HCT116 (cell line): ENCODE measurements at regions not wholly inside any gene's neighbourhood (a gene's known extent, or its start where the extent isn't known, plus 50 kb on each side); places are given as distances from the start of the nearest gene placed in this dataset.
"Not testable (repeated sequence)": the region's sequence is repeated elsewhere in the genome, so short reads cannot be mapped to it uniquely, and the experiment has no call there.

Experiments used
- ATAC-seq: fragments of 200-7000 bp; cut with Tn5 transposase; 2 replicates; pipeline ENCODE4 v1.9.1; 2020; ENCODE audit warnings: mild to moderate bottlenecking, moderate library complexity
- BruUV-seq: library from RNA; stranded (reverse); fragments of 400-500 nt; replicated peaks from 2 replicates; lab custom pipeline; 2021; lab: Mats Ljungman, UMichigan
- CTCF ChIA-PET: fragments of 300-600 bp; sonication (Branson Sonifier 250); formaldehyde crosslinking; loops from one replicate; lab custom pipeline; 2021; ENCODE audit warnings: antibody characterized with exemption; lab: Charles Lee
- POLR2A ChIA-PET: fragments of 300-600, 350-600 bp; sonication (Branson Sonifier 250); formaldehyde crosslinking; loops from one replicate; lab custom pipeline; 2021; ENCODE audit warnings: antibody characterized with exemption; lab: Charles Lee
- RAD21 ChIA-PET, 2 experiments: fragments of 300-600 bp; sonication (Branson Sonifier 250); formaldehyde crosslinking; loops; one replicate each; lab custom pipeline; 2023; ENCODE audit warnings: low total read pairs in 2 of 2; ENCODE audit not compliant: uncharacterized antibody in 2 of 2, unreplicated experiment in 2 of 2, low non-redundant PET in 1 of 2; lab: Charles Lee
- DNase-seq: peaks from one replicate; pipeline ENCODE4 v3.0.0-alpha.2; 2010; ENCODE audit warnings: low read depth, low spot score
- H2AFZ ChIP-seq: fragments of 200-600 bp; shearing (Covaris generic), sonication (generic); 2 replicates; pipeline ENCODE4 v1.6.1; 2017; ENCODE audit warnings: low read depth, mixed run types, mixed read lengths, antibody characterized with exemption, low read length; ENCODE audit not compliant: poor library complexity, severe bottlenecking
- H3K27ac ChIP-seq: 2 replicates; pipeline ENCODE4 v1.5.1; 2012; ENCODE audit warnings: low read depth, low read length
- H3K27me3 ChIP-seq: fragments of 200-600 bp; sonication (generic); 2 replicates; pipeline ENCODE4 v1.6.1; 2016; ENCODE audit warnings: mixed run types, low read length, mixed read lengths; ENCODE audit not compliant: insufficient read depth
- H3K36me3 ChIP-seq, 2 experiments: fragments of 200-500 bp in 1 of 2; fragments of 200-600 bp in 1 of 2; sonication (Bioruptor generic) in 1 of 2; sonication (generic) in 1 of 2; 2 replicates each; pipeline versions ENCODE4 v1.5.1 to v1.6.1; 2014 to 2016; ENCODE audit warnings: low read length in 2 of 2, inconsistent platforms in 1 of 2, mixed read lengths in 1 of 2, mixed run types in 1 of 2; ENCODE audit not compliant: insufficient read depth in 2 of 2, control insufficient read depth in 1 of 2
- H3K4me1 ChIP-seq, 2 experiments: fragments of 200-600 bp in 1 of 2; sonication (generic) in 1 of 2; 2 replicates each; pipeline versions ENCODE4 v1.5.1 to v1.6.1; 2012 to 2017; ENCODE audit warnings: low read length in 2 of 2, inconsistent platforms in 1 of 2, mild to moderate bottlenecking in 1 of 2, mixed read lengths in 1 of 2, mixed run types in 1 of 2, moderate library complexity in 1 of 2; ENCODE audit not compliant: insufficient read depth in 2 of 2, control insufficient read depth in 1 of 2
- H3K4me2 ChIP-seq: fragments of 200-600 bp; sonication (generic); 2 replicates; pipeline ENCODE4 v1.6.1; 2017; ENCODE audit warnings: mixed run types, low read length, mixed read lengths
- H3K4me3 ChIP-seq, 2 experiments: fragments of 200-600 bp in 1 of 2; sonication (generic) in 1 of 2; replicated peaks in 1 of 2; 2 replicates each; pipeline ENCODE4 v1.5.1; 2011 to 2016; ENCODE audit warnings: low read length in 2 of 2, control low read depth in 1 of 2, low read depth in 1 of 2, mild to moderate bottlenecking in 1 of 2, mixed read lengths in 1 of 2, mixed run types in 1 of 2
- H3K79me2 ChIP-seq: fragments of 200-600 bp; sonication (generic); 2 replicates; pipeline ENCODE4 v1.6.1; 2017; ENCODE audit warnings: mild to moderate bottlenecking, mixed run types, low read length, moderate library complexity, mixed read lengths; ENCODE audit not compliant: insufficient read depth
- H3K9ac ChIP-seq: fragments of 200-600 bp; sonication (generic); 2 replicates; pipeline ENCODE4 v1.6.1; 2016; ENCODE audit warnings: low read length, mixed read lengths
- H3K9me2 ChIP-seq: fragments of 200-600 bp; sonication (generic), shearing (Covaris generic); 2 replicates; pipeline ENCODE4 v1.6.1; 2017; ENCODE audit warnings: mixed run types, mild to moderate bottlenecking, moderate library complexity; ENCODE audit not compliant: insufficient read depth
- H3K9me3 ChIP-seq, 2 experiments: fragments of 200-500 bp in 1 of 2; fragments of 200-600 bp in 1 of 2; sonication (Bioruptor generic) in 1 of 2; sonication (generic) in 1 of 2; 2 replicates each; pipeline ENCODE4 v1.6.1; 2014 to 2017; ENCODE audit warnings: low read length in 2 of 2, mixed read lengths in 2 of 2, inconsistent platforms in 1 of 2, low read depth in 1 of 2, mild to moderate bottlenecking in 1 of 2, mixed run types in 1 of 2, moderate library complexity in 1 of 2; ENCODE audit not compliant: control insufficient read depth in 1 of 2, insufficient read depth in 1 of 2
- H4K20me1 ChIP-seq: fragments of 200-600 bp; sonication (generic), shearing (Covaris generic); 2 replicates; pipeline ENCODE4 v1.6.1; 2017; ENCODE audit warnings: mixed run types, mild to moderate bottlenecking, moderate library complexity; ENCODE audit not compliant: insufficient read depth
- EGR1 ChIP-seq: IDR thresholded peaks from 2 replicates; pipeline ENCODE4 v1.6.1; 2012; ENCODE audit warnings: low read depth
- JUND ChIP-seq: IDR thresholded peaks from 2 replicates; pipeline ENCODE4 v1.6.1; 2012
- RAD21 ChIP-seq: IDR thresholded peaks from 2 replicates; pipeline ENCODE4 v1.6.1; 2012; ENCODE audit warnings: low read depth, mild to moderate bottlenecking
- intact Hi-C: fragments of 100-400 bp; cut with micrococcal nuclease; formaldehyde crosslinking; loops from 2 replicates; pipeline ENCODE4 v1.10.0; 2022
- TF ChIP-seq, protein P1 (sequence below): IDR thresholded peaks from 2 replicates; pipeline ENCODE4 v1.6.1; 2012
- TF ChIP-seq, protein P2 (sequence below): IDR thresholded peaks from 2 replicates; pipeline ENCODE4 v1.6.1; 2012; ENCODE audit warnings: low read depth

DNA sequence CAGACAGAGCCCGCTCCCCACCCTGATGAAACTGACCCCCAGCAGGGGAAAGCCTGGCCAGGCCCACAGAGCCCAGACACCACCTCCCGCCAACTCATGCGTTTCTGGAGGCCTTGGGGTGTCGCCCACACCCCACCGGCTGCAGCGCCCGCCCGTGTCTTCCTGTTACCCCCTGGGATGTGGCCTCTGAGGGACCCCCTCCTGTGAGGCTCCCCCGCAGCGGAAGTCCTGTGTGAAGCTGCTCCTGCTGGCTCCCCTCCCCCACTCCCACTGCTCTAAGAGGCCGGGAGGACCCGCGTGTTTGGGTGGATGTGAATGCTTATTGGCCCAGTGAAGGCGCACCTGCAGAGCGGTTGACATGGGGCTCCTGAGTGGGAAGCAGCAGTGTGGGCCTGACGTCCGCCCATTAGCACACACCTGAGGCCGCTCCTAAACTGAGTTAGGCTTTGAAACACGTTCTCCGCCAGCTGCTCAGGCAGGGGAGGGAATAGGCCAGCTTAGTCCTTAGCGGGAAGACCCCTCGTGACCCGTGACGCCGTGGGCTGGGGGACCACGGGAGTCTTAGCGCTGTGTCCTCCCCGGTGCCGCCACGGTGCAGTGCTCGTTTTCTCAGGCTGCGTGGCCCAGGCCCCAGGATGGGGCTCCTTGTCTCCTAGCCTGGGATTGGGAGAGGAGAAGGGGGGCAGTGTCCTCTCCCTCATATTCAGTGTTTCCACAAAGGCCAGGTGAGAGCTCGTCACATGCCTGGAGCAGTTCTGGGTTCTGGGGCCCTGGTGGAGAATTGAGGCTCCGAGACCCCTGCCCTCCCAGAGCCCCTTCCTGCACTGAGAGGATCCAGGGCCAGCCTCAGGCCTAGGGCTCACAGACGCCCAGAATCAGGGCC lies 323.4 kb upstream of the SFSWAP start:
- DNase-seq (no peak), ATAC-seq (no peak)
- POLR2A ChIA-PET, result no interaction called here
- intact Hi-C loops, result no loop called here
- Histone ChIP-seq H3K4me2 (no peak overlapping the region), H3K9me3 (no peaks in the 10 kb centered on the region), H3K27ac (no peak overlapping the region), H3K36me3 (no peaks in the 10 kb centered on the region), H3K9me2 (no peaks in the 10 kb centered on the region), H3K79me2 (no peaks in the 10 kb centered on the region), H3K27me3 (no peaks in the 10 kb centered on the region), H4K20me1 (no peaks in the 10 kb centered on the region), H3K9ac (no peak overlapping the region), H3K4me3 (no peak overlapping the region), H2AFZ (no peak overlapping the region), H3K4me1 (no peaks in the 10 kb centered on the region)
- TF ChIP-seq, protein P1, sequence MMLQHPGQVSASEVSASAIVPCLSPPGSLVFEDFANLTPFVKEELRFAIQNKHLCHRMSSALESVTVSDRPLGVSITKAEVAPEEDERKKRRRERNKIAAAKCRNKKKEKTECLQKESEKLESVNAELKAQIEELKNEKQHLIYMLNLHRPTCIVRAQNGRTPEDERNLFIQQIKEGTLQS, result no peak
- TF ChIP-seq RAD21, result no peak
- no peak for TF ChIP-seq JUND
- TF ChIP-seq, protein P2, sequence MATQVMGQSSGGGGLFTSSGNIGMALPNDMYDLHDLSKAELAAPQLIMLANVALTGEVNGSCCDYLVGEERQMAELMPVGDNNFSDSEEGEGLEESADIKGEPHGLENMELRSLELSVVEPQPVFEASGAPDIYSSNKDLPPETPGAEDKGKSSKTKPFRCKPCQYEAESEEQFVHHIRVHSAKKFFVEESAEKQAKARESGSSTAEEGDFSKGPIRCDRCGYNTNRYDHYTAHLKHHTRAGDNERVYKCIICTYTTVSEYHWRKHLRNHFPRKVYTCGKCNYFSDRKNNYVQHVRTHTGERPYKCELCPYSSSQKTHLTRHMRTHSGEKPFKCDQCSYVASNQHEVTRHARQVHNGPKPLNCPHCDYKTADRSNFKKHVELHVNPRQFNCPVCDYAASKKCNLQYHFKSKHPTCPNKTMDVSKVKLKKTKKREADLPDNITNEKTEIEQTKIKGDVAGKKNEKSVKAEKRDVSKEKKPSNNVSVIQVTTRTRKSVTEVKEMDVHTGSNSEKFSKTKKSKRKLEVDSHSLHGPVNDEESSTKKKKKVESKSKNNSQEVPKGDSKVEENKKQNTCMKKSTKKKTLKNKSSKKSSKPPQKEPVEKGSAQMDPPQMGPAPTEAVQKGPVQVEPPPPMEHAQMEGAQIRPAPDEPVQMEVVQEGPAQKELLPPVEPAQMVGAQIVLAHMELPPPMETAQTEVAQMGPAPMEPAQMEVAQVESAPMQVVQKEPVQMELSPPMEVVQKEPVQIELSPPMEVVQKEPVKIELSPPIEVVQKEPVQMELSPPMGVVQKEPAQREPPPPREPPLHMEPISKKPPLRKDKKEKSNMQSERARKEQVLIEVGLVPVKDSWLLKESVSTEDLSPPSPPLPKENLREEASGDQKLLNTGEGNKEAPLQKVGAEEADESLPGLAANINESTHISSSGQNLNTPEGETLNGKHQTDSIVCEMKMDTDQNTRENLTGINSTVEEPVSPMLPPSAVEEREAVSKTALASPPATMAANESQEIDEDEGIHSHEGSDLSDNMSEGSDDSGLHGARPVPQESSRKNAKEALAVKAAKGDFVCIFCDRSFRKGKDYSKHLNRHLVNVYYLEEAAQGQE, result no peak
- no peak for TF ChIP-seq EGR1
- CTCF ChIA-PET, result no interaction called here
- BruUV-seq, result no TSS peak
- RAD21 ChIA-PET, result no interaction called here

DNA sequence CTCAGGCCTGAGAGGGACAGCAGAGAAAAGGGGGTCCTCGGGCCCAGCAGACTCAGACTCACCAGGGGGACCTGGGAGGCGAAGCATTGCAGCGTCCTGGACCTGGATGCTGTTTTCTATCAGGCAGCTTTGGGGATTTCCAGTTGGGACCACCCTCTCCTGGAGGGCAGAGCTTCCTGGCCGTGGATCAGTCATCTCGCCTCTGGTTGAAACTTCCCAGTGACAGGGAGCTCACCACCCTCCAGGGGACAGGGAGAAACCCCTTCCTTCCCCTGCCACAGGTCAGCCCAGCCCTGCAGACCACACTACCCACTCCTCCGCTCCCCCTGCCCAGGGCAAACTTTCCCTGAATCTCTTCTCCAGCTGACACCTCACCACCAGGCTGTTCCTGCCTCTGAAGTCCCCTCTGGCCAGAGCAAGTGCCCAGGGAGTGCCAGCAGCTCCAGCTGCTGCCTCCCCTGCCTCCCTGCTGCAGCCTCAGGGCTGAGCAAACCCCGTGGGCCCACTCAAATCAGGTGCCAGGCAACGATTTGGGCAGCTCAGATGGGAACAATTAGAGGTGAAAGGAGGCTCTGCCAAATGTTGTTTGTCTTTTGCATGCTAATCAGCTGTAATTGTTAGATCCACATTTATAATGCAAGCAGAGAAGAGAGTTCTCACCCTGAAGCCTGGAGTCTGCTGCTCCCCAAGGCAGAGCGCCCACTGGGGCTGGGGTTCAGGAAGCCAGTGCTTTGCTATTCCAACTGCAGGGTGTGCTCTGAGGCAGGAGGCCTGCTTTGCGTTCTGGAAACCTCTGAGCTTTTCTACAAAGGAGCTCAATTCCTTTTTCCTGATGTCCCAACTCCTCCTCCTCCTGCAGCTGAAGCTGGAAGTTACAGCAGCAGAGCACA lies 322.5 kb upstream of the SFSWAP start:
- H3K27me3 ChIP-seq, H3K27ac ChIP-seq, DNase-seq, H2AFZ ChIP-seq, ATAC-seq, H3K9me3 ChIP-seq, H3K4me1 ChIP-seq, H3K9me2 ChIP-seq, H3K4me2 ChIP-seq, POLR2A ChIA-PET, intact Hi-C loops, H3K36me3 ChIP-seq, H3K4me3 ChIP-seq, H3K9ac ChIP-seq, RAD21 ChIA-PET, H3K79me2 ChIP-seq, H4K20me1 ChIP-seq, CTCF ChIA-PET, BruUV-seq: not testable (repeated sequence)
